Cardiac fibroblast (primary cell): ENCODE measurements at regions not wholly inside any gene's neighbourhood (a gene's known extent, or its start where the extent isn't known, plus 50 kb on each side); places are given as distances from the start of the nearest gene placed in this dataset.

Experiments used
- DNase-seq, 2 donors: peaks; one replicate each; pipeline versions ENCODE4 v3.0.0 to v3.0.0-alpha.2; 2010; ENCODE audit warnings: low read depth in 2 of 2
- H3K4me3 ChIP-seq, 2 donors: replicated peaks in 1 of 2; 1 replicate in 1 of 2; 2 replicates in 1 of 2; pipeline ENCODE4 v1.5.1; 2011; ENCODE audit warnings: low read depth in 2 of 2, low read length in 2 of 2, mild to moderate bottlenecking in 2 of 2, moderate library complexity in 1 of 2
- CTCF ChIP-seq: IDR thresholded peaks from one replicate; pipeline ENCODE4 v1.5.1; 2011; ENCODE audit warnings: low read depth, mild to moderate bottlenecking, low read length, inconsistent platforms

GRCh38 chrY:7941856-7942255, 1030.3 kb upstream of the AMELY start:
- TF ChIP-seq CTCF: no peak
- H3K4me3 ChIP-seq: no peak overlapping the region
- peak; percentile 35 to 47 for DNase-seq

- TF ChIP-seq CTCF: no peak
- no peak for DNase-seq
- H3K4me3 ChIP-seq: no peak overlapping the region
These were observed 1027.6 kb upstream of the AMELY start for GRCh38 chrY:7938982-7939718.

- no peak for TF ChIP-seq CTCF
- DNase-seq: no peak
- H3K4me3 ChIP-seq: no peak overlapping the region
These were observed 1025.3 kb upstream of the AMELY start for GRCh38 chrY:7936831-7937230.

GRCh38 chrY:7936046-7936445, 1024.5 kb upstream of the AMELY start:
- peak; percentile 58 to 83 for DNase-seq
- H3K4me3 ChIP-seq: no peak overlapping the region
- no peak for TF ChIP-seq CTCF

DNA sequence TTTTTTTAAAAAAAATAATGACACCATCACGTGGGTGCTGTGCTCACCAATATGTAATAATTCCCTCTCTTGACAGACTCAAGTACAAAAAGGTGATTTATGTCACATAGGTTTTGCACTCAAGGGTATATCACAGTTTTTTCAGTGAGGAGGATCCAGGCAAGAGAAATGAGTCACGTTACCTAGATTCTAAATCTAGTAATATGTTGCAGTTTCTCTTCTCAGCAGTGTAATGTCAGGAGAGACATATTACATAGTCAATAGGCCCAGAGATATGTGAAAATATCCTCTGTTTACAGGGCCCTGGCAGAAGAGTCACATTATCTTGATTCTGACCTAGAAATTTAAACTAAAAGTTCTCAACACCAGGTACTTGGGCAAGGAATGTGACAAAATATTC, 1024.1 kb upstream of the AMELY start:
- H3K4me3 ChIP-seq: no peak overlapping the region
- no peak for TF ChIP-seq CTCF

DNA sequence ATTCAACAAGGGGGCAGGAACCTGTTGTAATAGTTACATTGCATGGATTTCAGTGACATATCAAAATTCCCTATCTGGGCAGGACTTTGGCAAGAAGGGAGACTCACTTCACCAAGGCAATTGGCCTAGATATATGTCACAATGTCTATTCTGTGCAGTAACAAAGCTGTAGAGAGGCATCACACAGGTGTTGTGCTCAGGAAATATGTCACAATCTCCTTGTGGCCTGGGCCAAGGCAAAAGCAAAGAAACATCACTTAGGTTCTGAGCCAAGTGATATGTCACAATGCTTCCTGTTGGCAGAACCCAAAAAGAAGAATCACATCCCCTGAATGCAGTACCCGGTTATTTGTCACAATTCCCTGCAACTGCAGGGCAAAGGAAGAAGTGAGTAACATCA, 1020.9 kb upstream of the AMELY start:
- DNase-seq: no peak
- no peak for TF ChIP-seq CTCF
- H3K4me3 ChIP-seq: no peak overlapping the region

More for the DNA sequence above, 1024.1 kb upstream of the AMELY start:
- no peak for DNase-seq

- H3K4me3 ChIP-seq: no peak overlapping the region
- DNase-seq: peak; percentile 34 to 58
- TF ChIP-seq CTCF: no peak
These were observed 1018.3 kb upstream of the AMELY start for GRCh38 chrY:7929866-7930265.
